HG02840 (cell line): ENCODE measurements at regions not wholly inside any gene's neighbourhood (a gene's known extent, or its start where the extent isn't known, plus 50 kb on each side); places are given as distances from the start of the nearest gene placed in this dataset.

Experiments used
- ATAC-seq: cut with Tn5 transposase; IDR thresholded peaks from one replicate; pipeline ENCODE4 v1.9.1; 2021; ENCODE audit warnings: mild to moderate bottlenecking, moderate library complexity, moderate number of reproducible peaks; ENCODE audit not compliant: unreplicated experiment, low FRiP score

GRCh38 chr4:127545271-127545670, 87.5 kb upstream of the INTU start:
- ATAC-seq = no peak

GRCh38 chr4:127548990-127549925, 83.5 kb upstream of the INTU start:
- no peak for ATAC-seq

- no peak for ATAC-seq
Observed at GRCh38 chr4:127555106-127555505, 77.7 kb upstream of the INTU start.

GRCh38 chr4:127558088-127558487, 74.7 kb upstream of the INTU start:
- ATAC-seq = no peak

GRCh38 chr4:127558489-127559407, 74.0 kb upstream of the INTU start:
- ATAC-seq = no peak

GRCh38 chr4:127559981-127560380, 72.8 kb upstream of the INTU start:
- ATAC-seq = no peak

- no peak for ATAC-seq
Observed at GRCh38 chr4:127560755-127561154, 72.0 kb upstream of the INTU start.

GRCh38 chr4:127574643-127575042, 58.1 kb upstream of the INTU start:
- no peak for ATAC-seq

GRCh38 chr4:127575888-127576287, 56.9 kb upstream of the INTU start:
- no peak for ATAC-seq

- no peak for ATAC-seq
Observed at GRCh38 chr4:127578491-127578890, 54.3 kb upstream of the INTU start.

- no peak for ATAC-seq
Observed at GRCh38 chr4:127578967-127579366, 53.8 kb upstream of the INTU start.

GRCh38 chr4:127579821-127580220, 52.9 kb upstream of the INTU start:
- ATAC-seq = no peak

- ATAC-seq = no peak
Observed at GRCh38 chr4:127580300-127580699, 52.5 kb upstream of the INTU start.

GRCh38 chr4:127580891-127581290, 51.9 kb upstream of the INTU start:
- no peak for ATAC-seq
